Upper lobe of left lung (tissue), 6 donors: ENCODE measurements at regions not wholly inside any gene's neighbourhood (a gene's known extent, or its start where the extent isn't known, plus 50 kb on each side); places are given as distances from the start of the nearest gene placed in this dataset.

Source experiments
- ATAC-seq, 2 donors: fragments of 200-7000 bp; cut with Tn5 transposase; one replicate each; pipeline ENCODE4 v1.9.1; 2022; ENCODE audit warnings: mild to moderate bottlenecking in 2 of 2, moderate library complexity in 2 of 2; ENCODE audit not compliant: low FRiP score in 2 of 2
- DNase-seq, 2 donors: peaks; one replicate each; pipeline ENCODE4 v3.0.0-alpha.2; 2019 to 2020
- H3K27ac ChIP-seq, 4 donors: fragments of 200-600 bp; sonication (generic); one replicate each; pipeline ENCODE4 v1.5.1; 2016 to 2019
- H3K27me3 ChIP-seq, 4 donors: fragments of 200-600 bp; sonication (generic); one replicate each; pipeline ENCODE4 v1.5.1; 2017 to 2019
- H3K36me3 ChIP-seq, 4 donors: fragments of 200-600 bp; sonication (generic); one replicate each; pipeline ENCODE4 v1.5.1; 2016 to 2019
- H3K4me1 ChIP-seq, 4 donors: fragments of 200-600 bp; sonication (generic); one replicate each; pipeline ENCODE4 v1.5.1; 2018 to 2019
- H3K4me3 ChIP-seq, 4 donors: fragments of 200-600 bp; sonication (generic); one replicate each; pipeline ENCODE4 v1.5.1; 2017 to 2019; ENCODE audit warnings: mild to moderate bottlenecking in 2 of 4, moderate library complexity in 1 of 4
- H3K9me3 ChIP-seq, 4 donors: fragments of 200-600 bp; sonication (generic); one replicate each; pipeline ENCODE4 v1.5.1; 2018 to 2019
- EP300 ChIP-seq, 4 donors: sonication (generic); formaldehyde crosslinking; IDR thresholded peaks; one replicate each; pipeline ENCODE4 v1.5.1; 2017; ENCODE audit warnings: antibody characterized with exemption in 4 of 4, control low read depth in 2 of 4
- POLR2A ChIP-seq, 4 donors: fragments of 450-650 bp; IDR thresholded peaks; one replicate each; pipeline ENCODE4 v1.5.1; 2016 to 2017; ENCODE audit warnings: antibody characterized with exemption in 4 of 4, mild to moderate bottlenecking in 2 of 4
- POLR2AphosphoS5 ChIP-seq, 2 donors: sonication (generic); formaldehyde crosslinking; IDR thresholded peaks; one replicate each; pipeline ENCODE4 v1.5.1; 2017; ENCODE audit warnings: antibody characterized with exemption in 2 of 2
- WGBS, 2 donors: methylation state at CpG; one replicate each; pipeline ENCODE4 v1.1.5; 2017 to 2018; 5-methylcytosine and 5-hydroxymethylcytosine counted together
- TF ChIP-seq, protein P1 (sequence below), 6 experiments: fragments of 450-650 bp in 4 of 6; fragments of 200-600 bp in 2 of 6; sonication (generic) in 2 of 6; IDR thresholded peaks; one replicate each; pipeline ENCODE4 v1.5.1; 2016 to 2019; ENCODE audit warnings: antibody characterized with exemption in 6 of 6
- donor health status: DM: no; HTN: no; CAD: no; lungs with moderate emphysema.
- donor health status: DM: no; HTN: yes; CAD: no; lungs with severe emphysema.

DNA sequence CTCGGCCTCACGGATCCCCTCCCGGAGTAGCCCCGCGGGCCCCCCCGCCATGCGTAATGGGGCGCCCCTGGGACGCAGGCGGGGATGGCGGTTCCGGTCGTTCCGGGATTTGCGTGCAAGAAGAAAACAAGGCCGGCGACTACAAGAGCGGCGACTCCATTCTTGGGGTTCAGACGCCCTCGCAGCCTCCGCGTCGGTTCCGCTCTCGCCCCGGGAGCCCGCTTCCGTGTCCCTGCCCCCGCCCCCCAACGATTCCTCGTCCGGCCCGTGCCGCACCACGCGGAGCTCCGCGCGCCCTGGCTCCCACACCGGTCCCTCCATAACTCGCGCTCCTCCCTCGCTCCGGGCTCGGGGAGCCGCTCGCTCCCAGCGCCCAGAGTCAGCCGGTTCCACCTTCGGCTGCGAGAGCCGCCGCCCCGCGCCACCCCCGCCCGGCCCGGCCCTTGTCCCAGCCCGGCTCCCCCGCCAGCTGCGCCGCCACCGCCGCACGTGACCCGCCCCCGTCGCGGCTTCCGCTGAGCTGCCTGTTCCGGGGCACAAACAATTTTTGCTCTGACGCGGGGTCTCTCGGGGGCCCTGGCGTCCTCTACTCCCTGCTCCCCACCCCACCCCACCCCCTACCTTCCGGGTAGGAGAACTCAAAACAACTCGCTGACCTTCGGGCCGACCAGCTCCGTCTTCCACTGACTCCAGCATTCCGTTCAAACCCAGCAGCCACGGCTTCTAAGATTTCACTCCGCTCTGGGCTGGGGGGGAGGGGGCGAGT, 78.8 kb upstream of the BCOR start:
- WGBS, 2 donors, result 0 to 12% methylated on average over 1 to 76 of the region's 85 CpGs

DNA sequence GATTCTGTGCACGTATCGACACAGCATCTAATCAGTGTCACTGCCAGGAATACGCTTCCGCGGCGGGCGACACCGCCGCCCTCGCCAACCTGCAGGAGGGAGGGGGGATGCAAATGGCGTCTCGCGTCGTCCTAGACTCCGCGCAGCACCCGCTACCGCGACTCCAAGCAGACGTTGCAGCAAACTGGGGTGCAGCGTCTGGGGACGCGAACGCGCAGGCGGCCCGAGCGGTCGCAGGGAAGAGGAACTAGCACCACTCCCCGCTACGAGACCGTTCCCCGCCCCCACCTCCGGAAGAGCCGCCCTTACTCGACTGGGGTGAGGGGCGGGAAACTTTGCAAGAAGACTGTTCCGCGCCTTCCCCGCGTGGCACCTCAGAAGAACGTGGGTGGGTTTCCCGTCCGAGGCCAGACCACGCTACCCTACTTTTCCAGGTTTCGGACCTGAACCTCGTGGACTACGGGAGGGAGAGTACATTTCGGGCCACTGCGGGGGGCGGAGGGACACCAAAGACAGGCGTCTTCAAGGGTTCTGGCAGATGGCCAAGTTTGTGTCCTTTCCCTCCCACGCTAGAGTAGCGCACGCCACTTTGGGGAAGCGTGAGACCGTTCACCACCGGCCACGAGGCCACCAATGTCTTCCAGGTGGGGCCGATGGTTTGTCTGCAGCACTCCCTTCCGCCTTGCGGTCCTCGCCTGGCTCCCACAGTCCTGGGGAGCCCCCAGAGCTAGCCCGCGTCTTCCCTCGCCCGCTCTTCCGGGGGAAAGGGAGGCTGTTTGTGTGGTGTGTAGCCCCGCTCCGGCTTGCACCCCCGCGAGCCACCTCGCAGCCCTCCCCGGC, 78.0 kb upstream of the BCOR start:
- Histone ChIP-seq H3K27me3 (peaks cover 0 to 36% (median 0%) of the 10 kb centered on the region in 4 donors), H3K27ac (peak overlapping the region; percentile 94 to 98 (median 97)), H3K4me3 (peak overlapping the region; percentile 15 to 62 (median 56)), H3K9me3 (peaks cover 0 to 7% (median 0%) of the 10 kb centered on the region in 4 donors), H3K36me3 (no peaks in the 10 kb centered on the region), H3K4me1 (peaks cover 18 to 55% (median 24%) of the 10 kb centered on the region in 4 donors)
- ATAC-seq, result peak; percentile 67 to 72
- peak; percentile 75 to 92 for DNase-seq
- 0 to 5% methylated on average over 3 to 64 of the region's 74 CpGs for WGBS, 2 donors
- TF ChIP-seq POLR2AphosphoS5 (IDR thresholded peaks at IDR 0.05) (peak; percentile 36 to 50), POLR2A (IDR thresholded peaks at IDR 0.05) (peak in 2 of 4 donors; percentile 40 to 72), EP300 (IDR thresholded peaks at IDR 0.05) (peak in 1 of 4 donors; percentile 4)
- TF ChIP-seq, protein P1, sequence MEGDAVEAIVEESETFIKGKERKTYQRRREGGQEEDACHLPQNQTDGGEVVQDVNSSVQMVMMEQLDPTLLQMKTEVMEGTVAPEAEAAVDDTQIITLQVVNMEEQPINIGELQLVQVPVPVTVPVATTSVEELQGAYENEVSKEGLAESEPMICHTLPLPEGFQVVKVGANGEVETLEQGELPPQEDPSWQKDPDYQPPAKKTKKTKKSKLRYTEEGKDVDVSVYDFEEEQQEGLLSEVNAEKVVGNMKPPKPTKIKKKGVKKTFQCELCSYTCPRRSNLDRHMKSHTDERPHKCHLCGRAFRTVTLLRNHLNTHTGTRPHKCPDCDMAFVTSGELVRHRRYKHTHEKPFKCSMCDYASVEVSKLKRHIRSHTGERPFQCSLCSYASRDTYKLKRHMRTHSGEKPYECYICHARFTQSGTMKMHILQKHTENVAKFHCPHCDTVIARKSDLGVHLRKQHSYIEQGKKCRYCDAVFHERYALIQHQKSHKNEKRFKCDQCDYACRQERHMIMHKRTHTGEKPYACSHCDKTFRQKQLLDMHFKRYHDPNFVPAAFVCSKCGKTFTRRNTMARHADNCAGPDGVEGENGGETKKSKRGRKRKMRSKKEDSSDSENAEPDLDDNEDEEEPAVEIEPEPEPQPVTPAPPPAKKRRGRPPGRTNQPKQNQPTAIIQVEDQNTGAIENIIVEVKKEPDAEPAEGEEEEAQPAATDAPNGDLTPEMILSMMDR (IDR thresholded peaks at IDR 0.05), result peak in 1 of 6 experiments; percentile 5

More for the DNA sequence above, 78.8 kb upstream of the BCOR start:
- Histone ChIP-seq H3K27me3 (peaks cover 0 to 36% (median 0%) of the 10 kb centered on the region in 4 donors), H3K9me3 (peaks cover 0 to 7% (median 0%) of the 10 kb centered on the region in 4 donors), H3K27ac (peak overlapping the region; percentile 94 to 98 (median 97)), H3K36me3 (no peaks in the 10 kb centered on the region), H3K4me1 (peaks cover 14 to 47% (median 21%) of the 10 kb centered on the region in 4 donors), H3K4me3 (peak overlapping the region; percentile 15 to 62 (median 56))
- DNase-seq, result peak; percentile 66 to 95
- peak; percentile 34 to 68 for ATAC-seq
- TF ChIP-seq EP300 (IDR thresholded peaks at IDR 0.05), result no peak
- TF ChIP-seq POLR2A (IDR thresholded peaks at IDR 0.05), result peak in 2 of 4 donors; percentile 53 to 63
- TF ChIP-seq POLR2AphosphoS5 (IDR thresholded peaks at IDR 0.05), result peak; percentile 25 to 30
- TF ChIP-seq, protein P1 (IDR thresholded peaks at IDR 0.05), result no peak

GRCh38 chrX:40174854-40175510, 77.2 kb upstream of the BCOR start:
- H3K4me3 ChIP-seq, result peak overlapping the region; percentile 13 to 62 (median 56)
- DNase-seq, result peak in 1 of 2 donors; percentile 92
- H3K27ac ChIP-seq, result peak overlapping the region; percentile 94 to 98 (median 97)
- no peaks in the 10 kb centered on the region for H3K36me3 ChIP-seq
- peaks cover 0 to 36% (median 0%) of the 10 kb centered on the region in 4 donors for H3K27me3 ChIP-seq
- TF ChIP-seq POLR2AphosphoS5 (IDR thresholded peaks at IDR 0.05) (no peak), EP300 (IDR thresholded peaks at IDR 0.05) (no peak)
- TF ChIP-seq, protein P1 (IDR thresholded peaks at IDR 0.05), result no peak
- peak; percentile 1 to 67 for ATAC-seq
- peaks cover 0 to 7% (median 0%) of the 10 kb centered on the region in 4 donors for H3K9me3 ChIP-seq
- 4% methylated on average over 53 of the region's 53 CpGs; no CpG with 5 or more reads in 1 of the 2 donors for WGBS, 2 donors
- H3K4me1 ChIP-seq, result peaks cover 18 to 62% (median 24%) of the 10 kb centered on the region in 4 donors

DNA sequence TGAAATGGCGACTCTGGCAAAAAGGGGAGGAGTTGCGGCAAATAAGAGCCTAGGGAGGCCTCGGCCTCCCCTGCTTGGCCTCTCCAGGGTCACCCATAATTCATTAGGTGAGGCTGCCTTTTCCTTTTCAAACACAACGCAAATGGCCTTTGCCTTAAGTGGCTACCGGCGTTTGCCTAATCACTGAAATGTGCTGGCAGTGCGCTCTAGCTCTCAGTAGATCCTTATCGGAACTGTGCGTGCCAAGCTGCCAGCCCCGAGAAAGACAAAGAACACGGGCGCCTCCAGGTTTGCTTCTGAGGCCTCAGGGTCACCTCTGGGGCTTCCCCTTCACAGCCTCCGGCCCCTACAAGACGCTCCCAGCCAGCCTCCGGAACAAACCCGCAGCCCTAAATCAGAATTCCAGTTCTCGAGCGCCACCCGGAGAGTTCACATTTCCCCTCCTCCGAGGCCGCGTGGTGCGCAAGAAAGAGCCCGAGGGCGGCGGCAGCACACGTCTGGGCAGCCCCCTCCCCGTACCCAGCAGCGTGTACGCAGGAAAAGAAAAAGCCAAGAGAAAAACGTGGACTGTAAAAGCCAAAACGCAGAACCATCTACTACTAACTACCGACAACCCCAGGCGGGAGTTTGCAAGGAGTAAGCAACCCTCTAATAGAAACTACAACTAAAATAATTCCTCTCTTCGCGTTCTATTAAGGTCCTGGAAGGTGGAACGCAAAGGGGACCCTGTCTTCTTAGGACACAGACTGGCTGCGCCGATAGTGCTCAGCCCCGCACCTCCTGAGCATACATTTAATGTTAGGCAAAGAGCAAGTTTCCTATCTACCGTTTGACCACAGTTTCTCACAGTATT, 76.5 kb upstream of the BCOR start:
- DNase-seq (peak; percentile 62 to 83), ATAC-seq (peak in 1 of 2 donors; percentile 38)
- Histone ChIP-seq H3K36me3 (no peaks in the 10 kb centered on the region), H3K27ac (peak overlapping the region; percentile 94 to 98 (median 97)), H3K27me3 (peaks cover 0 to 40% (median 0%) of the 10 kb centered on the region in 4 donors), H3K4me1 (peaks cover 18 to 70% (median 24%) of the 10 kb centered on the region in 4 donors), H3K9me3 (peaks cover 0 to 7% (median 0%) of the 10 kb centered on the region in 4 donors), H3K4me3 (peak overlapping the region in 3 of 4 donors; percentile 52 to 62 (median 59))
- 7 to 9% methylated on average over 16 to 41 of the region's 41 CpGs for WGBS, 2 donors
- peak; percentile 23 to 34 for TF ChIP-seq POLR2AphosphoS5 (IDR thresholded peaks at IDR 0.05)
- peak in 1 of 4 donors; percentile 33 for TF ChIP-seq EP300 (IDR thresholded peaks at IDR 0.05)
- peak in 1 of 4 donors; percentile 41 for TF ChIP-seq POLR2A (IDR thresholded peaks at IDR 0.05)
- TF ChIP-seq, protein P1 (IDR thresholded peaks at IDR 0.05), result no peak
